HCT116 (cell line): ENCODE measurements at regions not wholly inside any gene's neighbourhood (a gene's known extent, or its start where the extent isn't known, plus 50 kb on each side); places are given as distances from the start of the nearest gene placed in this dataset.

Experiments
- ATAC-seq: fragments of 200-7000 bp; cut with Tn5 transposase; 2 replicates; pipeline ENCODE4 v1.9.1; 2020; ENCODE audit warnings: mild to moderate bottlenecking, moderate library complexity
- BruUV-seq: library from RNA; stranded (reverse); fragments of 400-500 nt; replicated peaks from 2 replicates; lab custom pipeline; 2021; lab: Mats Ljungman, UMichigan
- CTCF ChIA-PET: fragments of 300-600 bp; sonication (Branson Sonifier 250); formaldehyde crosslinking; loops from one replicate; lab custom pipeline; 2021; ENCODE audit warnings: antibody characterized with exemption; lab: Charles Lee
- POLR2A ChIA-PET: fragments of 300-600, 350-600 bp; sonication (Branson Sonifier 250); formaldehyde crosslinking; loops from one replicate; lab custom pipeline; 2021; ENCODE audit warnings: antibody characterized with exemption; lab: Charles Lee
- RAD21 ChIA-PET, 2 experiments: fragments of 300-600 bp; sonication (Branson Sonifier 250); formaldehyde crosslinking; loops; one replicate each; lab custom pipeline; 2023; ENCODE audit warnings: low total read pairs in 2 of 2; ENCODE audit not compliant: uncharacterized antibody in 2 of 2, unreplicated experiment in 2 of 2, low non-redundant PET in 1 of 2; lab: Charles Lee
- DNase-seq: peaks from one replicate; pipeline ENCODE4 v3.0.0-alpha.2; 2010; ENCODE audit warnings: low read depth, low spot score
- H2AFZ ChIP-seq: fragments of 200-600 bp; shearing (Covaris generic), sonication (generic); 2 replicates; pipeline ENCODE4 v1.6.1; 2017; ENCODE audit warnings: low read depth, mixed run types, mixed read lengths, antibody characterized with exemption, low read length; ENCODE audit not compliant: poor library complexity, severe bottlenecking
- H3K27ac ChIP-seq: 2 replicates; pipeline ENCODE4 v1.5.1; 2012; ENCODE audit warnings: low read depth, low read length
- H3K27me3 ChIP-seq: fragments of 200-600 bp; sonication (generic); 2 replicates; pipeline ENCODE4 v1.6.1; 2016; ENCODE audit warnings: mixed run types, low read length, mixed read lengths; ENCODE audit not compliant: insufficient read depth
- H3K36me3 ChIP-seq, 2 experiments: fragments of 200-500 bp in 1 of 2; fragments of 200-600 bp in 1 of 2; sonication (Bioruptor generic) in 1 of 2; sonication (generic) in 1 of 2; 2 replicates each; pipeline versions ENCODE4 v1.5.1 to v1.6.1; 2014 to 2016; ENCODE audit warnings: low read length in 2 of 2, inconsistent platforms in 1 of 2, mixed read lengths in 1 of 2, mixed run types in 1 of 2; ENCODE audit not compliant: insufficient read depth in 2 of 2, control insufficient read depth in 1 of 2
- H3K4me1 ChIP-seq, 2 experiments: fragments of 200-600 bp in 1 of 2; sonication (generic) in 1 of 2; 2 replicates each; pipeline versions ENCODE4 v1.5.1 to v1.6.1; 2012 to 2017; ENCODE audit warnings: low read length in 2 of 2, inconsistent platforms in 1 of 2, mild to moderate bottlenecking in 1 of 2, mixed read lengths in 1 of 2, mixed run types in 1 of 2, moderate library complexity in 1 of 2; ENCODE audit not compliant: insufficient read depth in 2 of 2, control insufficient read depth in 1 of 2
- H3K4me2 ChIP-seq: fragments of 200-600 bp; sonication (generic); 2 replicates; pipeline ENCODE4 v1.6.1; 2017; ENCODE audit warnings: mixed run types, low read length, mixed read lengths
- H3K4me3 ChIP-seq, 2 experiments: fragments of 200-600 bp in 1 of 2; sonication (generic) in 1 of 2; replicated peaks in 1 of 2; 2 replicates each; pipeline ENCODE4 v1.5.1; 2011 to 2016; ENCODE audit warnings: low read length in 2 of 2, control low read depth in 1 of 2, low read depth in 1 of 2, mild to moderate bottlenecking in 1 of 2, mixed read lengths in 1 of 2, mixed run types in 1 of 2
- H3K79me2 ChIP-seq: fragments of 200-600 bp; sonication (generic); 2 replicates; pipeline ENCODE4 v1.6.1; 2017; ENCODE audit warnings: mild to moderate bottlenecking, mixed run types, low read length, moderate library complexity, mixed read lengths; ENCODE audit not compliant: insufficient read depth
- H3K9ac ChIP-seq: fragments of 200-600 bp; sonication (generic); 2 replicates; pipeline ENCODE4 v1.6.1; 2016; ENCODE audit warnings: low read length, mixed read lengths
- H3K9me2 ChIP-seq: fragments of 200-600 bp; sonication (generic), shearing (Covaris generic); 2 replicates; pipeline ENCODE4 v1.6.1; 2017; ENCODE audit warnings: mixed run types, mild to moderate bottlenecking, moderate library complexity; ENCODE audit not compliant: insufficient read depth
- H3K9me3 ChIP-seq, 2 experiments: fragments of 200-500 bp in 1 of 2; fragments of 200-600 bp in 1 of 2; sonication (Bioruptor generic) in 1 of 2; sonication (generic) in 1 of 2; 2 replicates each; pipeline ENCODE4 v1.6.1; 2014 to 2017; ENCODE audit warnings: low read length in 2 of 2, mixed read lengths in 2 of 2, inconsistent platforms in 1 of 2, low read depth in 1 of 2, mild to moderate bottlenecking in 1 of 2, mixed run types in 1 of 2, moderate library complexity in 1 of 2; ENCODE audit not compliant: control insufficient read depth in 1 of 2, insufficient read depth in 1 of 2
- H4K20me1 ChIP-seq: fragments of 200-600 bp; sonication (generic), shearing (Covaris generic); 2 replicates; pipeline ENCODE4 v1.6.1; 2017; ENCODE audit warnings: mixed run types, mild to moderate bottlenecking, moderate library complexity; ENCODE audit not compliant: insufficient read depth
- CBX3 ChIP-seq: IDR thresholded peaks from 2 replicates; pipeline ENCODE4 v1.6.1; 2012; ENCODE audit warnings: low read depth
- EGR1 ChIP-seq: IDR thresholded peaks from 2 replicates; pipeline ENCODE4 v1.6.1; 2012; ENCODE audit warnings: low read depth
- ELF1 ChIP-seq: IDR thresholded peaks from 2 replicates; pipeline ENCODE4 v1.6.1; 2012; ENCODE audit warnings: low read depth, borderline replicate concordance
- EZH2 ChIP-seq: fragments of 200-600 bp; sonication (generic); IDR thresholded peaks from 2 replicates; pipeline ENCODE4 v1.6.1; 2017; ENCODE audit warnings: antibody characterized with exemption, mixed run types
- EZH2phosphoT487 ChIP-seq: fragments of 200-600 bp; IDR thresholded peaks from 2 replicates; pipeline ENCODE4 v1.6.1; 2018; ENCODE audit warnings: antibody characterized with exemption, borderline replicate concordance
- POLR2A ChIP-seq: IDR thresholded peaks from 2 replicates; pipeline ENCODE4 v1.7.0; 2011; ENCODE audit warnings: borderline replicate concordance; ENCODE audit not compliant: insufficient read depth, insufficient read length; ENCODE audit errors: extremely low read depth
- RAD21 ChIP-seq: IDR thresholded peaks from 2 replicates; pipeline ENCODE4 v1.6.1; 2012; ENCODE audit warnings: low read depth, mild to moderate bottlenecking
- SIN3A ChIP-seq: IDR thresholded peaks from 2 replicates; pipeline ENCODE4 v1.6.1; 2012; ENCODE audit warnings: low read depth
- SP1 ChIP-seq: IDR thresholded peaks from 2 replicates; pipeline ENCODE4 v1.6.1; 2012; ENCODE audit warnings: low read depth
- SRF ChIP-seq: IDR thresholded peaks from 2 replicates; pipeline ENCODE4 v1.6.1; 2012; ENCODE audit warnings: low read depth
- TCF7L2 ChIP-seq: IDR thresholded peaks from 2 replicates; pipeline ENCODE4 v1.7.0; 2011; ENCODE audit warnings: borderline replicate concordance, inconsistent platforms; ENCODE audit not compliant: insufficient read depth, insufficient read length; ENCODE audit errors: extremely low read depth
- ZFX ChIP-seq: fragments of 450-650 bp; IDR thresholded peaks from 2 replicates; pipeline ENCODE4 v1.6.1; 2017
- ZNF274 ChIP-seq: fragments of 200-500 bp; sonication (Bioruptor generic); IDR thresholded peaks from 2 replicates; pipeline ENCODE4 v1.6.1; 2014; ENCODE audit warnings: mild to moderate bottlenecking, low read depth, low read length, inconsistent platforms
- intact Hi-C: fragments of 100-400 bp; cut with micrococcal nuclease; formaldehyde crosslinking; loops from 2 replicates; pipeline ENCODE4 v1.10.0; 2022
- TF ChIP-seq, protein P1 (sequence below): IDR thresholded peaks from 2 replicates; pipeline ENCODE4 v1.6.1; 2011; ENCODE audit warnings: mild to moderate bottlenecking, low read length, moderate library complexity; ENCODE audit not compliant: insufficient replicate concordance; ENCODE audit errors: extremely low read depth
- TF ChIP-seq, protein P2 (sequence below), 3 experiments: fragments of 200-600 bp in 1 of 3; sonication (generic) in 1 of 3; IDR thresholded peaks in 2 of 3; conservative IDR thresholded peaks in 1 of 3; 2 replicates each; pipeline ENCODE4 v1.5.1; 2012 to 2017; ENCODE audit warnings: low read depth in 2 of 3, low read length in 2 of 3, antibody characterized with exemption in 1 of 3, borderline replicate concordance in 1 of 3, control low read depth in 1 of 3, mild to moderate bottlenecking in 1 of 3, mixed read lengths in 1 of 3, mixed run types in 1 of 3, moderate library complexity in 1 of 3; ENCODE audit not compliant: insufficient read depth in 1 of 3
- TF ChIP-seq, protein P3 (sequence below): IDR thresholded peaks from 2 replicates; pipeline ENCODE4 v1.6.1; 2012
- TF ChIP-seq, protein P4 (sequence below): IDR thresholded peaks from 2 replicates; pipeline ENCODE4 v1.6.1; 2012

DNA sequence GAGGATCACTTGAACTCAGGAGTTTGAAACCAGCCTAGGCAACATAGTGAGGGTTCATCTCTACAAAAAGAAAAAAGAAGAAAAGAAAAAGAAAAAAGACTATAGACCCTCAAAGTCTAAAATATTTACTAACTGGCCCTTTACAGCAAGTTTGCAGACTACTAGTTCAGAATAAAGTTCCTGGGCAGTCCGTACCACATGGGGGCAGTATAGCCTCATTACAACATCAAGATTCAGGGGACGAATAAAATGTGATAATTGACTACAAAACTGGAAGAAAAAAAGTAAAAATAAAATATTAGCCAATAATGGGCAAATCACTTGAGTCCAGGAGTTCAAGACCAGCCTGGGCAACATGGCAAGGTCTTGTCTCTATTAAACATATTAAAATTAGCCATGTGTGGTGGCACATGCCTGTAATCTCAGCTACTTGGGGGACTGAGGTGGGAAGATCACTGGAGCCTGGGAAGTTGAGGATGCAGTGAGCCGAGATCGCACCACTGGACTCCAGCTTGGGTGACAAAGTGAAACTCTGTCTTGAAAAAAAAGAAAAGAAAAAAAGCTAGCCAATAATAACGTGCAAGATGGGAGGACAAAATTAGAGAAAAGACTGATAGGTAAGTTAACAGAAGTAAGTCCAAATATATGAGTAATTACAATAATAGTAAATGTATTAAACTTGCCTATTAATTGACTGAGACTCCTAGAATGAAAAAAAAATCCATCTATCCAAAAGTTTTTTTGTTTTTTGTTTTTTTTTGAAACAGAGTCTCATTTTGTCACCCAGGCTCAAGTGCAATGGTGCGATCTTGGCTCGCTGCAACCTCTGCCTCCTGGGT, 129.4 kb upstream of the SEC14L1 start (continued):
- TF ChIP-seq, protein P1, sequence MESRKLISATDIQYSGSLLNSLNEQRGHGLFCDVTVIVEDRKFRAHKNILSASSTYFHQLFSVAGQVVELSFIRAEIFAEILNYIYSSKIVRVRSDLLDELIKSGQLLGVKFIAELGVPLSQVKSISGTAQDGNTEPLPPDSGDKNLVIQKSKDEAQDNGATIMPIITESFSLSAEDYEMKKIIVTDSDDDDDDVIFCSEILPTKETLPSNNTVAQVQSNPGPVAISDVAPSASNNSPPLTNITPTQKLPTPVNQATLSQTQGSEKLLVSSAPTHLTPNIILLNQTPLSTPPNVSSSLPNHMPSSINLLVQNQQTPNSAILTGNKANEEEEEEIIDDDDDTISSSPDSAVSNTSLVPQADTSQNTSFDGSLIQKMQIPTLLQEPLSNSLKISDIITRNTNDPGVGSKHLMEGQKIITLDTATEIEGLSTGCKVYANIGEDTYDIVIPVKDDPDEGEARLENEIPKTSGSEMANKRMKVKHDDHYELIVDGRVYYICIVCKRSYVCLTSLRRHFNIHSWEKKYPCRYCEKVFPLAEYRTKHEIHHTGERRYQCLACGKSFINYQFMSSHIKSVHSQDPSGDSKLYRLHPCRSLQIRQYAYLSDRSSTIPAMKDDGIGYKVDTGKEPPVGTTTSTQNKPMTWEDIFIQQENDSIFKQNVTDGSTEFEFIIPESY = no peak
- TF ChIP-seq CBX3 = peak; percentile 36; the same call in 1 of the 2 replicates
- no peak for TF ChIP-seq ZFX
- TF ChIP-seq, protein P2, sequence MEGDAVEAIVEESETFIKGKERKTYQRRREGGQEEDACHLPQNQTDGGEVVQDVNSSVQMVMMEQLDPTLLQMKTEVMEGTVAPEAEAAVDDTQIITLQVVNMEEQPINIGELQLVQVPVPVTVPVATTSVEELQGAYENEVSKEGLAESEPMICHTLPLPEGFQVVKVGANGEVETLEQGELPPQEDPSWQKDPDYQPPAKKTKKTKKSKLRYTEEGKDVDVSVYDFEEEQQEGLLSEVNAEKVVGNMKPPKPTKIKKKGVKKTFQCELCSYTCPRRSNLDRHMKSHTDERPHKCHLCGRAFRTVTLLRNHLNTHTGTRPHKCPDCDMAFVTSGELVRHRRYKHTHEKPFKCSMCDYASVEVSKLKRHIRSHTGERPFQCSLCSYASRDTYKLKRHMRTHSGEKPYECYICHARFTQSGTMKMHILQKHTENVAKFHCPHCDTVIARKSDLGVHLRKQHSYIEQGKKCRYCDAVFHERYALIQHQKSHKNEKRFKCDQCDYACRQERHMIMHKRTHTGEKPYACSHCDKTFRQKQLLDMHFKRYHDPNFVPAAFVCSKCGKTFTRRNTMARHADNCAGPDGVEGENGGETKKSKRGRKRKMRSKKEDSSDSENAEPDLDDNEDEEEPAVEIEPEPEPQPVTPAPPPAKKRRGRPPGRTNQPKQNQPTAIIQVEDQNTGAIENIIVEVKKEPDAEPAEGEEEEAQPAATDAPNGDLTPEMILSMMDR (IDR thresholded peaks at IDR 0.05 in 2 of 3, conservative IDR thresholded peaks at IDR 0.05 in 1 of 3; ENCODE audit: borderline replicate concordance in 1 of 3, insufficient read depth in 1 of 3, low read depth in 2 of 3, low read length in 2 of 3) = peak; percentile 88 to 93 (median 89)
- TF ChIP-seq RAD21 = peak; percentile 89
- TF ChIP-seq TCF7L2 = no peak

DNA sequence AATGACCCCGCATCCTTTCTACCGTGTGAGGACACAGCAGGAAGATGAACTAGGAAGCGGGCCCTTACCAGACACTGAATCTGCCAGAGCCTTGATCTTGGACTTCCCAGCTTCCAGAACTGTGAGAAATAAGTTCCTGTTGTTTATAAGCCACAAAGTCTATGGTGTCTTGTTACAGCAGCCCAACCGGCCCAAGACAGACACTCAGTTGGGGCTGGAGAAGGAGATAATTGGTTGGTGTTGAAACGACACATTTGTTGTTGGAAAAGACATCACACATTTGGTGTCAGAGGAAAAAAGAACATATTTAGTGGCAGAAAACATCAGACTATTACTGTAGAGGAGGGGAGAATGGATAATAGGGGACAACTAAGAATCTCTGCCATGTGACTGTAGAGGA, 122.3 kb upstream of the SEC14L1 start:
- Histone ChIP-seq H3K9me3 (no peaks in the 10 kb centered on the region), H3K9ac (no peak overlapping the region), H3K27me3 (no peaks in the 10 kb centered on the region), H3K4me2 (no peak overlapping the region), H4K20me1 (no peaks in the 10 kb centered on the region), H3K9me2 (peaks cover 8% of the 10 kb centered on the region; the same call in 1 of the 2 replicates), H3K4me3 (no peak overlapping the region), H3K36me3 (no peaks in the 10 kb centered on the region), H3K4me1 (no peaks in the 10 kb centered on the region), H3K27ac (no peak overlapping the region), H2AFZ (no peak overlapping the region), H3K79me2 (no peaks in the 10 kb centered on the region)
- no TSS peak for BruUV-seq
- intact Hi-C loops = no loop called here
- RAD21 ChIA-PET = no interaction called here
- no peak for ATAC-seq
- no peak for DNase-seq
- CTCF ChIA-PET = interaction anchor here (0.7 kb wide), 1 partner anchor 38 kb away, joined by 3 read pairs; no protein-coding TSS in a partner anchor
- POLR2A ChIA-PET = no interaction called here
- TF ChIP-seq ZFX = no peak
- no peak for TF ChIP-seq EGR1
- no peak for TF ChIP-seq RAD21
- no peak for TF ChIP-seq SRF
- TF ChIP-seq ELF1 = no peak
- no peak for TF ChIP-seq EZH2
- TF ChIP-seq, protein P3, sequence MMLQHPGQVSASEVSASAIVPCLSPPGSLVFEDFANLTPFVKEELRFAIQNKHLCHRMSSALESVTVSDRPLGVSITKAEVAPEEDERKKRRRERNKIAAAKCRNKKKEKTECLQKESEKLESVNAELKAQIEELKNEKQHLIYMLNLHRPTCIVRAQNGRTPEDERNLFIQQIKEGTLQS = no peak
- no peak for TF ChIP-seq POLR2A
- TF ChIP-seq ZNF274 = no peak
- TF ChIP-seq SP1 = no peak
- TF ChIP-seq SIN3A = no peak
- TF ChIP-seq, protein P4, sequence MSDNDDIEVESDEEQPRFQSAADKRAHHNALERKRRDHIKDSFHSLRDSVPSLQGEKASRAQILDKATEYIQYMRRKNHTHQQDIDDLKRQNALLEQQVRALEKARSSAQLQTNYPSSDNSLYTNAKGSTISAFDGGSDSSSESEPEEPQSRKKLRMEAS = no peak
- TF ChIP-seq, protein P1 = no peak
- TF ChIP-seq TCF7L2 = no peak
- TF ChIP-seq CBX3 = no peak
- no peak for TF ChIP-seq EZH2phosphoT487
